GM19397 (cell line): ENCODE measurements at regions not wholly inside any gene's neighbourhood (a gene's known extent, or its start where the extent isn't known, plus 50 kb on each side); places are given as distances from the start of the nearest gene placed in this dataset.

Experiments
- ATAC-seq: cut with Tn5 transposase; IDR thresholded peaks from one replicate; pipeline ENCODE4 v1.9.1; 2021; ENCODE audit warnings: mild to moderate bottlenecking, moderate library complexity; ENCODE audit not compliant: unreplicated experiment

GRCh38 chr12:78760906-78761305 lies 103.7 kb upstream of the SYT1 start:
- ATAC-seq: no peak

- no peak for ATAC-seq
Measured at GRCh38 chr12:78764913-78765312, 99.7 kb upstream of the SYT1 start.

- ATAC-seq: no peak
Measured at GRCh38 chr12:78767264-78767981, 97.2 kb upstream of the SYT1 start.

GRCh38 chr12:78778339-78778738 lies 86.2 kb upstream of the SYT1 start:
- ATAC-seq: no peak

GRCh38 chr12:78787576-78787975 lies 77.0 kb upstream of the SYT1 start:
- no peak for ATAC-seq

GRCh38 chr12:78790148-78790547 lies 74.4 kb upstream of the SYT1 start:
- no peak for ATAC-seq

GRCh38 chr12:78792052-78792698 lies 72.4 kb upstream of the SYT1 start:
- ATAC-seq: no peak

GRCh38 chr12:78793491-78793890 lies 71.1 kb upstream of the SYT1 start:
- ATAC-seq: no peak

GRCh38 chr12:78793982-78794381 lies 70.6 kb upstream of the SYT1 start:
- no peak for ATAC-seq

- no peak for ATAC-seq
Measured at GRCh38 chr12:78795934-78796445, 68.6 kb upstream of the SYT1 start.

- ATAC-seq: no peak
Measured at GRCh38 chr12:78797196-78797931, 67.2 kb upstream of the SYT1 start.

- ATAC-seq: no peak
Measured at GRCh38 chr12:78799649-78800048, 64.9 kb upstream of the SYT1 start.

GRCh38 chr12:78802593-78802992 lies 62.0 kb upstream of the SYT1 start:
- ATAC-seq: no peak

- ATAC-seq: no peak
Measured at GRCh38 chr12:78804262-78804661, 60.3 kb upstream of the SYT1 start.
